ENCODE measurements at regions not wholly inside any gene's neighbourhood (a gene's known extent, or its start where the extent isn't known, plus 50 kb on each side); places are given as distances from the start of the nearest gene placed in this dataset.

DNA sequence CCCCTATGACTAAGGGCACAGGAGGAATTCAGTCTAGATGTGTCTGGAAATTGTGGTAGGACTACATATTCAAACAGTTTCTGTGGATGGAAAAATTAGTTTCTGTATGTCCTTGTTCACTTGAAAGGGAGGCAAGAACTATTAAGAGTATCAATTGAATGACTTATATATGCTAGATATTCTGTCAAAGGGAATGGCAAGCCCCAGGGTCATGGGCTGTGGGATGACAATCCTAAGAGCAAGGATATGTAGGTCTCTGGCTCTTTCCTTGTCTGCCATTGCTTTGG is 383.5 kb upstream of the B3GALT2 start:
- Histone ChIP-seq H3K9ac (ENCODE audit: low read length) (no peak overlapping the region), H4K20me1 (ENCODE audit: insufficient read depth, low read length) (no peaks in the 10 kb centered on the region), H3K36me3 (ENCODE audit: insufficient read depth, low read length) (no peaks in the 10 kb centered on the region; the same call in 1 of the 2 replicates), H3F3A (ENCODE audit: insufficient read depth, low read length) (no peaks in the 10 kb centered on the region), H2AFZ (ENCODE audit: low read length) (no peak overlapping the region), H3K4me1 (ENCODE audit: insufficient read depth, low read length, severe bottlenecking) (peaks cover 5% of the 10 kb centered on the region), H3K9me2 (ENCODE audit: low read depth, low read length) (no peaks in the 10 kb centered on the region), H3K9me3 (ENCODE audit: low read length) (0 out of 2 replicates have a peak, but pooled peaks cover 4% of the 10 kb centered on the region), H3K4me3 (ENCODE audit: low read depth, low read length, poor library complexity, severe bottlenecking) (no peak overlapping the region), H3K79me2 (ENCODE audit: insufficient read depth, low read length) (no peaks in the 10 kb centered on the region), H3K27me3 (ENCODE audit: insufficient read depth, low read length) (no peaks in the 10 kb centered on the region), H3K27ac (ENCODE audit: low read depth, low read length, poor library complexity, severe bottlenecking) (no peak overlapping the region), H3K4me2 (ENCODE audit: low read length) (no peak overlapping the region)
- no peak for TF ChIP-seq EZH2 (IDR thresholded peaks at IDR 0.05; ENCODE audit: borderline replicate concordance, low read length)
- TF ChIP-seq, protein P1, sequence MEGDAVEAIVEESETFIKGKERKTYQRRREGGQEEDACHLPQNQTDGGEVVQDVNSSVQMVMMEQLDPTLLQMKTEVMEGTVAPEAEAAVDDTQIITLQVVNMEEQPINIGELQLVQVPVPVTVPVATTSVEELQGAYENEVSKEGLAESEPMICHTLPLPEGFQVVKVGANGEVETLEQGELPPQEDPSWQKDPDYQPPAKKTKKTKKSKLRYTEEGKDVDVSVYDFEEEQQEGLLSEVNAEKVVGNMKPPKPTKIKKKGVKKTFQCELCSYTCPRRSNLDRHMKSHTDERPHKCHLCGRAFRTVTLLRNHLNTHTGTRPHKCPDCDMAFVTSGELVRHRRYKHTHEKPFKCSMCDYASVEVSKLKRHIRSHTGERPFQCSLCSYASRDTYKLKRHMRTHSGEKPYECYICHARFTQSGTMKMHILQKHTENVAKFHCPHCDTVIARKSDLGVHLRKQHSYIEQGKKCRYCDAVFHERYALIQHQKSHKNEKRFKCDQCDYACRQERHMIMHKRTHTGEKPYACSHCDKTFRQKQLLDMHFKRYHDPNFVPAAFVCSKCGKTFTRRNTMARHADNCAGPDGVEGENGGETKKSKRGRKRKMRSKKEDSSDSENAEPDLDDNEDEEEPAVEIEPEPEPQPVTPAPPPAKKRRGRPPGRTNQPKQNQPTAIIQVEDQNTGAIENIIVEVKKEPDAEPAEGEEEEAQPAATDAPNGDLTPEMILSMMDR (IDR thresholded peaks at IDR 0.05; ENCODE audit: low read length): no peak

DNA sequence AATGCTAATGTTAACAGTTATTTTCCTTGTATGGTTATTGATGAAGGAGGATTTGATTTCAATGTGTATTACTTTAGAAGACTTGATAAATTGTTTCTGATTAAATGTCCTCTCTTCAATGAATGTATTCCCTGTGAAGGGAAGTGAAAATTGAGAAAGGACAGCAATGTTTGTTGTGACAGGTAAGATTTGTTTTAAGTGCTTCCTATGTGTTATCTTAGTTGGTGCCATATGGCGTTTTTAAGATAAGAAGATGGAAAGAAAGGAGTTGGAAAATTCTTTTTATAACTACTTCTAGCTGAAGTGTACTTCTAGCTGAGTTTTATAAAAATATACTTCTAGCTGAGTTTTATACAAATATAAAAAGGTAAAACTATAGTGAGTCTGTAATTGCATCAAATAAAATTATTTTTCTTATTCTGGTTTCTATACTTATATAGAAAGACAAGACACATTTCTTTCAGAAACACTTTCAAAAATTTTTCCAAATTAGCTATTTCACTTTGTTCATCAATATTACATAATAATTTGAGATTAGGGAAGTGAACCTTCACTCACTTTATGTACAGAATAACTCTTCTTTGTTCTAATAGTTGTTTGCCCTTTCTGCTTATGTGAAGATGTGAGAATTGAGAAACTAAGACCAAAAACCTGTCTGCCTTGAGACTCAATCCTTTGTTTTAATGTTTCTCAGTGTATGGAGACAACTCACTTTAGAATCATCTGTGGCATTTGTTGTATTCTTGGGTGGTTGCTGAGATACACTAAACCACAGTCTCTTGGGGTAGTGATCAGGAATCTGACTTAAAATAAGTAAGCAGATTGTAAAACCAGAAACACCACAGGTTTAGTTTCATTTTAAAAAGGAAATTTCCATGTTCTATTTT is 382.9 kb upstream of the B3GALT2 start:
- Histone ChIP-seq H3K4me2 (ENCODE audit: low read length) (no peak overlapping the region), H3K9me2 (ENCODE audit: low read depth, low read length) (no peaks in the 10 kb centered on the region), H3K4me1 (ENCODE audit: insufficient read depth, low read length, severe bottlenecking) (peaks cover 5% of the 10 kb centered on the region), H3K79me2 (ENCODE audit: insufficient read depth, low read length) (no peaks in the 10 kb centered on the region), H3K27me3 (ENCODE audit: insufficient read depth, low read length) (no peaks in the 10 kb centered on the region), H4K20me1 (ENCODE audit: insufficient read depth, low read length) (no peaks in the 10 kb centered on the region), H2AFZ (ENCODE audit: low read length) (no peak overlapping the region), H3K27ac (ENCODE audit: low read depth, low read length, poor library complexity, severe bottlenecking) (no peak overlapping the region), H3K9ac (ENCODE audit: low read length) (no peak overlapping the region), H3F3A (ENCODE audit: insufficient read depth, low read length) (no peaks in the 10 kb centered on the region; the same call in 1 of the 2 replicates), H3K4me3 (ENCODE audit: low read depth, low read length, poor library complexity, severe bottlenecking) (no peak overlapping the region), H3K36me3 (ENCODE audit: insufficient read depth, low read length) (no peaks in the 10 kb centered on the region; the same call in 1 of the 2 replicates), H3K9me3 (ENCODE audit: low read length) (0 out of 2 replicates have a peak, but pooled peaks cover 4% of the 10 kb centered on the region)
- TF ChIP-seq, protein P1 (IDR thresholded peaks at IDR 0.05; ENCODE audit: low read length): no peak

DNA sequence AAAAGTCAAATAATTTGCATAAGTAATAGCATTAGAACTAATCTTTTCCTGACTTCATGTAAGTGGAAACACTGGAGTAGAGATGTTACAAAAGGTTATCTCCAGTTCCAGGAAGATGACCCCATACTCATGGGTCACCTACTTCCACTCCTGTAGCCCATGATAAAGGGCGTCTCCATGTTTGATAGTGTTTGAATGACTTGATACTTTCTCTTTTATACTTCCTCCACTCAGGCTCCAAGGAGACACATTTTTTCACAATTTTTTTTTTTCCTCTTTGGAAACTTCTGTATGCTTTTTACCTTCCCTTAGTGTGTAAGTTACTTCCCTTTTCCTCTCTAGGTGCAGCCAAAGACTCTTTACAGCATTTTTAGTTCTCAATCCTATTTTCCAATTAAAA is 382.1 kb upstream of the B3GALT2 start:
- Histone ChIP-seq H3K27ac (ENCODE audit: low read depth, low read length, poor library complexity, severe bottlenecking) (no peak overlapping the region), H3F3A (ENCODE audit: insufficient read depth, low read length) (no peaks in the 10 kb centered on the region; the same call in 1 of the 2 replicates), H4K20me1 (ENCODE audit: insufficient read depth, low read length) (no peaks in the 10 kb centered on the region), H3K9me2 (ENCODE audit: low read depth, low read length) (no peaks in the 10 kb centered on the region), H3K9me3 (ENCODE audit: low read length) (0 out of 2 replicates have a peak, but pooled peaks cover 4% of the 10 kb centered on the region), H3K9ac (ENCODE audit: low read length) (no peak overlapping the region), H3K79me2 (ENCODE audit: insufficient read depth, low read length) (no peaks in the 10 kb centered on the region), H2AFZ (ENCODE audit: low read length) (no peak overlapping the region), H3K36me3 (ENCODE audit: insufficient read depth, low read length) (no peaks in the 10 kb centered on the region; the same call in 1 of the 2 replicates), H3K4me2 (ENCODE audit: low read length) (no peak overlapping the region), H3K27me3 (ENCODE audit: insufficient read depth, low read length) (no peaks in the 10 kb centered on the region), H3K4me3 (ENCODE audit: low read depth, low read length, poor library complexity, severe bottlenecking) (no peak overlapping the region), H3K4me1 (ENCODE audit: insufficient read depth, low read length, severe bottlenecking) (peaks cover 5% of the 10 kb centered on the region)
- TF ChIP-seq EZH2 (IDR thresholded peaks at IDR 0.05; ENCODE audit: borderline replicate concordance, low read length): no peak
- TF ChIP-seq, protein P1 (IDR thresholded peaks at IDR 0.05; ENCODE audit: low read length): no peak
